ENCODE measurements at regions not wholly inside any gene's neighbourhood (a gene's known extent, or its start where the extent isn't known, plus 50 kb on each side); places are given as distances from the start of the nearest gene placed in this dataset.
"Not testable (repeated sequence)": the region's sequence is repeated elsewhere in the genome, so short reads cannot be mapped to it uniquely, and the experiment has no call there.

GRCh38 chr2:87194254-87194999 is 172.8 kb upstream of the PLGLB1 start:
- H3K27ac ChIP-seq; DNase-seq (ENCODE audit: low spot score); H3K4me3 ChIP-seq: not testable (repeated sequence)

GRCh38 chr2:87196720-87197388 is 175.2 kb upstream of the PLGLB1 start:
- H3K4me3 ChIP-seq; H3K27ac ChIP-seq; DNase-seq (ENCODE audit: low spot score): not testable (repeated sequence)

- H3K27ac ChIP-seq; DNase-seq (ENCODE audit: low spot score); H3K4me3 ChIP-seq: not testable (repeated sequence)
Observed at GRCh38 chr2:87198422-87198821, 176.8 kb upstream of the PLGLB1 start.

- H3K4me3 ChIP-seq; H3K27ac ChIP-seq; DNase-seq (ENCODE audit: low spot score): not testable (repeated sequence)
Observed at GRCh38 chr2:87199228-87199627, 177.6 kb upstream of the PLGLB1 start.

GRCh38 chr2:87204569-87205147 is 183.0 kb upstream of the PLGLB1 start:
- H3K27ac ChIP-seq; DNase-seq (ENCODE audit: low spot score); H3K4me3 ChIP-seq: not testable (repeated sequence)

GRCh38 chr2:87212938-87213337 is 191.3 kb upstream of the PLGLB1 start:
- H3K27ac ChIP-seq; H3K4me3 ChIP-seq; DNase-seq (ENCODE audit: low spot score): not testable (repeated sequence)

GRCh38 chr2:87217005-87217404 is 195.4 kb upstream of the PLGLB1 start:
- H3K4me3 ChIP-seq; H3K27ac ChIP-seq; DNase-seq (ENCODE audit: low spot score): not testable (repeated sequence)

GRCh38 chr2:87217741-87218410 is 196.2 kb upstream of the PLGLB1 start:
- DNase-seq (ENCODE audit: low spot score); H3K27ac ChIP-seq; H3K4me3 ChIP-seq: not testable (repeated sequence)

GRCh38 chr2:87220651-87221050 is 199.0 kb upstream of the PLGLB1 start:
- not testable (repeated sequence) for H3K4me3 ChIP-seq; H3K27ac ChIP-seq; DNase-seq (ENCODE audit: low spot score)

GRCh38 chr2:87222131-87222530 is 200.5 kb upstream of the PLGLB1 start:
- DNase-seq (ENCODE audit: low spot score); H3K27ac ChIP-seq; H3K4me3 ChIP-seq: not testable (repeated sequence)

- not testable (repeated sequence) for DNase-seq (ENCODE audit: low spot score); H3K27ac ChIP-seq; H3K4me3 ChIP-seq
Observed at GRCh38 chr2:87223873-87224272, 202.2 kb upstream of the PLGLB1 start.

- not testable (repeated sequence) for H3K4me3 ChIP-seq; DNase-seq (ENCODE audit: low spot score)
Observed at GRCh38 chr2:87229091-87229689, 207.5 kb upstream of the PLGLB1 start.

GRCh38 chr2:87229964-87230363 is 208.3 kb upstream of the PLGLB1 start:
- not testable (repeated sequence) for H3K27ac ChIP-seq; H3K4me3 ChIP-seq; DNase-seq (ENCODE audit: low spot score)

More at GRCh38 chr2:87229091-87229689, 207.5 kb upstream of the PLGLB1 start:
- H3K27ac ChIP-seq, result not testable (repeated sequence)

GRCh38 chr2:87235333-87235981 is 213.8 kb upstream of the PLGLB1 start:
- not testable (repeated sequence) for H3K27ac ChIP-seq; DNase-seq (ENCODE audit: low spot score); H3K4me3 ChIP-seq

GRCh38 chr2:87237570-87238336 is 216.1 kb upstream of the PLGLB1 start:
- H3K27ac ChIP-seq; H3K4me3 ChIP-seq; DNase-seq (ENCODE audit: low spot score): not testable (repeated sequence)

- H3K27ac ChIP-seq; H3K4me3 ChIP-seq; DNase-seq (ENCODE audit: low spot score): not testable (repeated sequence)
Observed at GRCh38 chr2:87239558-87240215, 218.0 kb upstream of the PLGLB1 start.

GRCh38 chr2:87246066-87246717 is 224.5 kb upstream of the PLGLB1 start:
- H3K4me3 ChIP-seq; DNase-seq (ENCODE audit: low spot score); H3K27ac ChIP-seq: not testable (repeated sequence)
